Umbilical cord (tissue), 1 donor: ENCODE measurements at regions not wholly inside any gene's neighbourhood (a gene's known extent, or its start where the extent isn't known, plus 50 kb on each side); places are given as distances from the start of the nearest gene placed in this dataset.
"Not testable (repeated sequence)": the region's sequence is repeated elsewhere in the genome, so short reads cannot be mapped to it uniquely, and the experiment has no call there.

Experiments used
- DNase-seq: peaks from one replicate; pipeline ENCODE4 v3.0.0-alpha.2; 2015; ENCODE audit warnings: low spot score

- peak; percentile 35 for DNase-seq
Measured at GRCh38 chr10:21293518-21294356, 231.7 kb downstream of the SKIDA1 start.

- DNase-seq = peak; percentile 95
Measured at GRCh38 chr10:21292763-21293517, 232.5 kb downstream of the SKIDA1 start.

DNA sequence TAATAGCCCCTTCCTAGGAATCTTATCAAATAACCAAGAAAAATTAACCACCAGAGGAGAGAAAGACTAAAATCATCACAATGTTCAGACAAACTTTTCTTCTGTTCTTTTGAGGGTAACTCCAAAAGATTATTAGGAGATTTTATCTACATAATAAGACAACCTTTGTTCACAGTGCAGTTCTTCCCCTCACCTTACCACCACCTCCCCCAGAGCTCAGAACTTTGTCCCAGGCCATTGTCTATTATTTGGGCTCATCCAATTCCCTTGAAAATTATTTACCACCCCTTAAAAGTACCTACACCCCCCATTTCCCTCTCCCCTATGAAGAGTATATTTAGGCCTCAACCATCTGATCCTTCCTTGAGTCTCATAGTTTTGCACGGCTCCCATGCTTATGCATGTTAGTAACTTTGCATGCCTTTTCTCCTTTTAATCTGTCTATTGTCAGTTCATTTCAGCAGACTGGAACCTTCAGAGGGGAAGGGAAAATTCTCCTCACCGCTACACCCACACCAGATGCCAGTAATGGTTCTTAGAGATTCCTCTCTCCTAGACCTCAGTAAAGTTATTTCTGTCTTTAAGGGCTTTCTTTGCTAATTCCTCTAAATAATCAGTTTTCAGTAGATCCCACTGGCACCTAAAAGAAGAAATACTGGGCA, 234.9 kb downstream of the SKIDA1 start:
- DNase-seq = no peak

- no peak for DNase-seq
Measured at GRCh38 chr10:21289961-21290360, 235.5 kb downstream of the SKIDA1 start.

DNA sequence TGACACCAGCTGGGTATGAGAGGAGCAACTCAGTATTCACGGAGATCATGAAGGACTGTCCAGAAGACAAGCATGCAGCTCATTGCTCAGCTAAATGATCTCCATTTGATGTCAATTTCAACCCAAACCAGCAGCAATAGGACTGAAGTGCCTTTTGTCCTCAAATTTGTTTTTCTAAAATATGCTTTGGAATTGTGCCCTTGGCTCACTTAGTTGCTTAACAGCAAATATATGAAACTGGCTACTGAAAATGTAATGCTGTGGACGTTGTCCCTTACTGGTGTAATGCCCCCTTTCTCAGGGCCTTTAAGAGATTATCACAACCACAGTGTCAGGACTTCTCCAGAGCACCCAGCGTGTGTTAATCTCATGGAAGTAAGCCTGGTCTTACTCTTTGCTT, 236.2 kb downstream of the SKIDA1 start:
- no peak for DNase-seq

GRCh38 chr10:21285742-21286331, 239.6 kb downstream of the SKIDA1 start:
- DNase-seq = no peak

- no peak for DNase-seq
Measured at GRCh38 chr10:21285207-21285606, 240.3 kb downstream of the SKIDA1 start.

GRCh38 chr10:21284301-21284700, 241.2 kb downstream of the SKIDA1 start:
- no peak for DNase-seq

GRCh38 chr10:21283053-21283452, 242.4 kb downstream of the SKIDA1 start:
- DNase-seq = not testable (repeated sequence)

GRCh38 chr10:21281765-21282484, 243.6 kb downstream of the SKIDA1 start:
- no peak for DNase-seq

DNA sequence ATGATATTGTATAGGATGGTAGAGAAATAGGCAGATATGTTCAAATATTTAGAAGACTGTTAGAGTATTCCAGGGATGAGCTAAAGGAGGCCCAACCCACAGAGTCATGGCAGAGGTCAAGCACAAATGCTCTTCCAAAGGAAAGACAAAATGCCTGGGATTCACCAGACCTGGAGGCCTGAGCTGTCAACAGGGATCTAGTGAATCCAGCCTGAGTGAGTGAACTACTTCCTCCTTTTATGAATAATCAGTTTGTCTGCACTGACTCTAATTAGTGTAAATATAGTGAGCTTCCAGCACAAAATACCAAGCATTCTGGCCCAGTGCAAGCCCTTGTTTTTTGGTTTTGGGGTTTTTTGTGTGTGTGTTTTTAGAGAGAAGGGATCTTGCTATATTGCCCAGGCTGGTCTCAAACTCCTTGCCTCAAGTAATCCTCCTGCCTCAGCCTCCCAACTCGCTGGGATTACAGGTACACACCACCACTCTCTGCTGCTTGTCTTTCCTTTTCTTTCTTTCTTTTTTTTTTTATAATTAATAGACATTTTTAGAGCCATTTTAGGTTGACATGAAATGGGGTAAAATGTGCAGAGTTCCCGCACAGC, 244.4 kb downstream of the SKIDA1 start:
- DNase-seq = peak; percentile 27

- no peak for DNase-seq
Measured at GRCh38 chr10:21280037-21280436, 245.4 kb downstream of the SKIDA1 start.

DNA sequence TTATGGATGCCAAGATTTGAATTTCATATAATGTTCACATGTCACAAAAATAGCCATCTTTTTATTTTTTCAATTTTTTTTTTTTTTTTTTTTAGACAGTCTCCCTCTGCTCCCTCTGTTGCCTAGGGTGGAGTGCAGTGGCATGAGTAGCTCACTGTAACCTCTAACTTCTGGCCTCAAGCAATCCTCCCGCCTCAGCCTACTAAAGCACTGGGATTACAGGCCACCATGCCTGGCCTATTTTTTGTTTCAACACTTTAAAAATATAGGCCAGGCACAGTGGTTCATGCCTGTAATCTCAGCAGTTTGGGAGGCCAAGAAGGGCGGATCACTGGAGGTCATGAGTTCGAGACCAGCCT, 246.3 kb downstream of the SKIDA1 start:
- peak; percentile 88 for DNase-seq

DNA sequence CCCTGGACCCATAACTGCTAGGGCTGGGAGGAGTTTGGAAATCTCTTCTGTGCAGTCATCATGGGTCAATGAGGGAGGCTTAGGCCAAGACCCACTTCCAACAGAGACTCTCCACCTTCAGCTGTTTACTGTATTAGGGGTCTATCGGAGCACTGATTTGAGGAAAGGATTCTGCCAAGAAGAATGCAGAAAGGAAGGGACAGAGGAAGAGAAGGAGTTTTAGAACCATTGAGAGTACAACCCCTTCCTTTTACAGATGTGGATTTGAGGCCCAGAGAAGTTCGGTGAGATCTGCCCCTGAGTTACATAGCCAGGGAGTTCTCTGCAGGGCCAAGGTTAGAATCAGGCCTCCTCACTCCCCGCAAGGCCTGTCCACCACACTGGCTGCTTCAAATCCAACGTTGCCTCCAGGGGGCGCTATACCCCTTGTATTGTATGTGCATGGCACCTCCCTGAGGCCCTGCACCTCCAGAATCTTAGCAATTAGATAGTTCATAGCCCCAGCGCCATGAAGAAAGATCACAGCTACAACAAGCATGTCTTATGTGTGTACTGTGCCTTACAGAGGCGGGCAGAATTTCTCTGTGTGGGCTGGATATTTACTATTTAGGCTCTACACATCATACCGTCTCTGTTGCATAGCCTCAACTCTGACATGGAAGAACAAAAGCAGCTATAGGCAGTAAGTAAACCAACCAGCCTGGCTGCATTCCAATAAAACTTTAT, 246.8 kb downstream of the SKIDA1 start:
- DNase-seq = peak; percentile 97

DNA sequence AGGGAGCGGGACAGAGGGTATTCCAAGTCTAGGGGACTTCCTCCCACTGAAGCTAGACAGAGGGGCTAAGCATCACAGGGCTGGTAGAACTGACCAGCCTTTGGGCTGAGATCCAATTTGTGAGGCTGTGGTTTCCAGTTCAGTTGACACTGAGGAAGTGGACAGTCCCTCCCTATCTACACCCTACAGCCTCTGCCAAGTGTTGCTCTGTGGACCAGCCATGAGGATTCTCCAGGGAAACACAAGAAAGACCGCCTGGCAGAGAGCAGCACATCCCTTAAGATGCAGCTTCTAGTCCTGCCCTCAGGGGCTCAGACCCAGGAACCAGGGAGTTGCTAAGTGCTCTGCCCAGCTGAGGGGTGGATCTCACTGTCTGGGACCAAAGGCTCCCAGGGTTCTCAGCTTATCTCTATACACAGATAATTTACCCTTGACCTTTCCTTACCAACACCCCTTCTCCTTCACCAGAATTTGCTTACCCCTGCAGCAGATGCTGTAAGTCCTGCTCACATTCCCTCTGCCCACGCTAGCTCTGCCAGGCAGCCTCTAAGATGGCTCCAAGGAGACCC, 252.0 kb downstream of the SKIDA1 start:
- no peak for DNase-seq

GRCh38 chr10:21272643-21273399, 252.7 kb downstream of the SKIDA1 start:
- no peak for DNase-seq

- DNase-seq = no peak
Measured at GRCh38 chr10:21270976-21271375, 254.5 kb downstream of the SKIDA1 start.

DNA sequence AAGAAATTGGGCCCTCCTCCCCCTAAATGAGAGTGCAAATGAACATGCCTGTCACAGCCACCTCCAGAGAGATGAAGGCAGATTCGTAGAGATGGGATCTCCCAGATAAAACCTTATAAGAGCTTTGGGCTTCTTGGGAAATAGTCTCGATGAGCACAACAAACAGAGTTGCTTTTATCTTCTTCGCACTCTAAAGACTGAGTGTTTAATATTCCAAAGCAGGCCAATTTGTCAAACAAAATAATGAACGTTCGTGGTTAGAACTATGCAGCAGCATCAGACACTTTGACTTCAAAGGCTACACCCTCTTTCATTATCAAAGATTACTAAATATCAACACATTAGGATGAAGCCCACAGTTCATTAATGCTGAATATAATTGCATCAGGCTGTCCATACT, 256.2 kb downstream of the SKIDA1 start:
- DNase-seq = no peak

DNA sequence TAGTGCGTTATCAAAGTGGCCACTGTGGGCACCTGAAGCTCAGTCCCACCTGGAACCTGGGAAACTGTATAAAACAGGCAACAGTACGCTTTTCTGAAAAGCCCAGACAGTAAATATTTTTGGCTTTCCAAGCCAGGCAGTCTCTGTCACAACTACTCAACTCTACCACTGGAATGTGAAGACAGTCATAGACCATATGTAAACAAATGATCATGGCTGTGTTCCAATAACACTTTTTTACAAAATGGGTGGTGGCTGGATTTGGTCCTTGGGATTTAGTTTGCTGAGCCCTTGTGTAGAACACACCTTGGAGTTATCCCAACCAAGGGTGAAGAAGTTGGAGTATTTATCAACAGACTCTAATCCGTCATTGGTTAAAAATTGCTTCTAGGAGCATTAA, 259.9 kb downstream of the SKIDA1 start:
- no peak for DNase-seq
